ENCODE measurements at regions not wholly inside any gene's neighbourhood (a gene's known extent, or its start where the extent isn't known, plus 50 kb on each side); places are given as distances from the start of the nearest gene placed in this dataset.

DNA sequence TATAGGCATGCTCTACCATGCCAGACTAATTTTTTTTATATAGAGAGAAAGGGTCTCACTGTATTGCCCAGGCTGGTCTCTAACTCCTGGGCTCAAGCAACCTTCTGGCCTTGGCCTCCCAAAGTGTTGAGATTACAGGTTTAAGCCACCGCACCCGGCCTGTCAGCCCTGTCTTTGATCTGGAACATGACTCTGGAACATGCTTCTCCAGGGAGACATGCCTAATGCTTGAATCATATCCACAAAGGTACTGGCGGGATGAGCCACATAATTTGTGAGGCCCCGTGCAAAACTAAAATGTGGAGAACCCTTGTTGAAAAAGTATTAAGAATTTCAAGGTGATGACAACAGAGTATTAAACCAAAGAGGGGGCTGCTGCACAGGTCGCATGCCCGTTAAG, 282.8 kb downstream of the ARHGAP12 start:
- no peak overlapping the region for H2AFZ ChIP-seq
- no peak overlapping the region for H3K27ac Mint-ChIP-seq
- no peaks in the 10 kb centered on the region for H3K36me3 ChIP-seq (ENCODE audit: insufficient read depth)
- no peaks in the 10 kb centered on the region for H3K79me2 ChIP-seq (replicated peaks; ENCODE audit: insufficient read depth)
- no peak overlapping the region for H3K27ac ChIP-seq (ENCODE audit: low read depth)
- no peaks in the 10 kb centered on the region for H3K4me1 ChIP-seq (ENCODE audit: insufficient read depth)
- no peak overlapping the region for H3K4me2 ChIP-seq
- H3F3A ChIP-seq (replicated peaks; ENCODE audit: low read depth): no peaks in the 10 kb centered on the region
- H3K4me1 Mint-ChIP-seq: no peaks in the 10 kb centered on the region; the same call in 2 of the 3 replicates
- no peaks in the 10 kb centered on the region for H3K36me3 Mint-ChIP-seq (ENCODE audit: low read depth)
- no peak for ATAC-seq
- no peak overlapping the region for H3K4me3 Mint-ChIP-seq
- H3K9me3 Mint-ChIP-seq: peaks cover 8% of the 10 kb centered on the region; the same call in 1 of the 3 replicates
- H3K9me2 ChIP-seq (ENCODE audit: insufficient read depth): peaks cover 4% of the 10 kb centered on the region
- no peak overlapping the region for H3K4me3 ChIP-seq
- TF ChIP-seq CREB1 (CRISPR knock-in tag; IDR thresholded peaks at IDR 0.05; ENCODE audit: low read depth) (no peak), EZH2phosphoT487 (IDR thresholded peaks at IDR 0.05; ENCODE audit: unreplicated experiment) (no peak), JUNB (IDR thresholded peaks at IDR 0.05; ENCODE audit: unreplicated experiment) (no peak)
- TF ChIP-seq, protein P1, sequence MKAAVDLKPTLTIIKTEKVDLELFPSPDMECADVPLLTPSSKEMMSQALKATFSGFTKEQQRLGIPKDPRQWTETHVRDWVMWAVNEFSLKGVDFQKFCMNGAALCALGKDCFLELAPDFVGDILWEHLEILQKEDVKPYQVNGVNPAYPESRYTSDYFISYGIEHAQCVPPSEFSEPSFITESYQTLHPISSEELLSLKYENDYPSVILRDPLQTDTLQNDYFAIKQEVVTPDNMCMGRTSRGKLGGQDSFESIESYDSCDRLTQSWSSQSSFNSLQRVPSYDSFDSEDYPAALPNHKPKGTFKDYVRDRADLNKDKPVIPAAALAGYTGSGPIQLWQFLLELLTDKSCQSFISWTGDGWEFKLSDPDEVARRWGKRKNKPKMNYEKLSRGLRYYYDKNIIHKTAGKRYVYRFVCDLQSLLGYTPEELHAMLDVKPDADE (IDR thresholded peaks at IDR 0.05): no peak
- no peak for DNase-seq (ENCODE audit: low spot score)
- H4K20me1 ChIP-seq (replicated peaks; ENCODE audit: insufficient read depth): no peaks in the 10 kb centered on the region
- H3K27me3 Mint-ChIP-seq (ENCODE audit: insufficient read depth, low read depth, poor library complexity): peaks cover 4% of the 10 kb centered on the region
- H3K27me3 ChIP-seq (ENCODE audit: insufficient read depth): no peaks in the 10 kb centered on the region

DNA sequence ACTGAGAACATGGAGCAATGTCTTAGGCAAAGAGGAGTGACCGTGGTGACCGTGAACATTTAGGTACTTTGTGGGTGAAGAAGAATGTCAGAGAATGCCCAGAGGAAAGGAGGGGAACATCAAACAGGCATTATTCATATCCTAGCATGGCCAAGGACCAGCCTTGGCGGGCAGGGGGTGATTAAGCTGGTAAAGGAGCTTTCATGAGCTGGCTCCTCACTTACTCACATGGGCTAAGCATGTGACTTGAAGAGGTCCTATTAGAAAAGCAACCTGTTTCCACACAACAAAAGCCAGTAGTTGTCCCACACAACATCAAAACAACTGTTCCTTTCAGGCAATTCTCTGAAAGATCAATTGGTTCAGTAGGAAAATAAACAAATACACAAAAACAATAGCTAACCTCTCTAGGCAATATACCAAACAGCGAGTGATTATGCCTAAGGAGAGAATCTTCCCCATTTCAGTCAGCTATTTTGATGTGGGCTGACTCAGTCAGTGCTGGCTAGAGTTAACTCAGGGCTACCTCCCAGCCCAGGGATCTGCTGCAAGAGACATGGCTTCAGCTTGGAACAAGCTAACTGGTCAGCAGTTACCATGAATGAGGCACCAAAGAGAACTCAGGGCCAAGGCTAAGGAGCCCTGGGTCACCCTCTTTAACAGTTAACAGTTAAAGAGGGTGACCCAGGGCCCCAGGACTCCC, 283.5 kb downstream of the ARHGAP12 start:
- H3F3A ChIP-seq (replicated peaks; ENCODE audit: low read depth): no peaks in the 10 kb centered on the region
- no peaks in the 10 kb centered on the region for H4K20me1 ChIP-seq (replicated peaks; ENCODE audit: insufficient read depth)
- no peaks in the 10 kb centered on the region; the same call in 2 of the 3 replicates for H3K4me1 Mint-ChIP-seq
- H3K4me3 ChIP-seq: no peak overlapping the region
- peaks cover 4% of the 10 kb centered on the region for H3K9me2 ChIP-seq (ENCODE audit: insufficient read depth)
- H3K27ac Mint-ChIP-seq: no peak overlapping the region
- H3K4me1 ChIP-seq (ENCODE audit: insufficient read depth): no peaks in the 10 kb centered on the region
- no peak overlapping the region for H3K27ac ChIP-seq (ENCODE audit: low read depth)
- H3K9me3 Mint-ChIP-seq: peaks cover 8% of the 10 kb centered on the region; the same call in 1 of the 3 replicates
- no peaks in the 10 kb centered on the region for H3K79me2 ChIP-seq (replicated peaks; ENCODE audit: insufficient read depth)
- ATAC-seq (no peak), DNase-seq (ENCODE audit: low spot score) (no peak)
- no peaks in the 10 kb centered on the region for H3K36me3 Mint-ChIP-seq (ENCODE audit: low read depth)
- no peaks in the 10 kb centered on the region for H3K36me3 ChIP-seq (ENCODE audit: insufficient read depth)
- H3K27me3 Mint-ChIP-seq (ENCODE audit: insufficient read depth, low read depth, poor library complexity): peaks cover 4% of the 10 kb centered on the region
- H3K4me3 Mint-ChIP-seq: no peak overlapping the region
- TF ChIP-seq, protein P2, sequence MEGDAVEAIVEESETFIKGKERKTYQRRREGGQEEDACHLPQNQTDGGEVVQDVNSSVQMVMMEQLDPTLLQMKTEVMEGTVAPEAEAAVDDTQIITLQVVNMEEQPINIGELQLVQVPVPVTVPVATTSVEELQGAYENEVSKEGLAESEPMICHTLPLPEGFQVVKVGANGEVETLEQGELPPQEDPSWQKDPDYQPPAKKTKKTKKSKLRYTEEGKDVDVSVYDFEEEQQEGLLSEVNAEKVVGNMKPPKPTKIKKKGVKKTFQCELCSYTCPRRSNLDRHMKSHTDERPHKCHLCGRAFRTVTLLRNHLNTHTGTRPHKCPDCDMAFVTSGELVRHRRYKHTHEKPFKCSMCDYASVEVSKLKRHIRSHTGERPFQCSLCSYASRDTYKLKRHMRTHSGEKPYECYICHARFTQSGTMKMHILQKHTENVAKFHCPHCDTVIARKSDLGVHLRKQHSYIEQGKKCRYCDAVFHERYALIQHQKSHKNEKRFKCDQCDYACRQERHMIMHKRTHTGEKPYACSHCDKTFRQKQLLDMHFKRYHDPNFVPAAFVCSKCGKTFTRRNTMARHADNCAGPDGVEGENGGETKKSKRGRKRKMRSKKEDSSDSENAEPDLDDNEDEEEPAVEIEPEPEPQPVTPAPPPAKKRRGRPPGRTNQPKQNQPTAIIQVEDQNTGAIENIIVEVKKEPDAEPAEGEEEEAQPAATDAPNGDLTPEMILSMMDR (conservative IDR thresholded peaks at IDR 0.05; ENCODE audit: low read depth in 2 of 2): no peak
- TF ChIP-seq POLR2AphosphoS5 (IDR thresholded peaks at IDR 0.05; ENCODE audit: low read depth): no peak
- TF ChIP-seq STAT1 (IDR thresholded peaks at IDR 0.05; ENCODE audit: unreplicated experiment): no peak
- no peak for TF ChIP-seq EZH2 (IDR thresholded peaks at IDR 0.05; ENCODE audit: low read depth, unreplicated experiment)
- no peak for TF ChIP-seq CREB1 (CRISPR knock-in tag; IDR thresholded peaks at IDR 0.05; ENCODE audit: low read depth)
- TF ChIP-seq, protein P3, sequence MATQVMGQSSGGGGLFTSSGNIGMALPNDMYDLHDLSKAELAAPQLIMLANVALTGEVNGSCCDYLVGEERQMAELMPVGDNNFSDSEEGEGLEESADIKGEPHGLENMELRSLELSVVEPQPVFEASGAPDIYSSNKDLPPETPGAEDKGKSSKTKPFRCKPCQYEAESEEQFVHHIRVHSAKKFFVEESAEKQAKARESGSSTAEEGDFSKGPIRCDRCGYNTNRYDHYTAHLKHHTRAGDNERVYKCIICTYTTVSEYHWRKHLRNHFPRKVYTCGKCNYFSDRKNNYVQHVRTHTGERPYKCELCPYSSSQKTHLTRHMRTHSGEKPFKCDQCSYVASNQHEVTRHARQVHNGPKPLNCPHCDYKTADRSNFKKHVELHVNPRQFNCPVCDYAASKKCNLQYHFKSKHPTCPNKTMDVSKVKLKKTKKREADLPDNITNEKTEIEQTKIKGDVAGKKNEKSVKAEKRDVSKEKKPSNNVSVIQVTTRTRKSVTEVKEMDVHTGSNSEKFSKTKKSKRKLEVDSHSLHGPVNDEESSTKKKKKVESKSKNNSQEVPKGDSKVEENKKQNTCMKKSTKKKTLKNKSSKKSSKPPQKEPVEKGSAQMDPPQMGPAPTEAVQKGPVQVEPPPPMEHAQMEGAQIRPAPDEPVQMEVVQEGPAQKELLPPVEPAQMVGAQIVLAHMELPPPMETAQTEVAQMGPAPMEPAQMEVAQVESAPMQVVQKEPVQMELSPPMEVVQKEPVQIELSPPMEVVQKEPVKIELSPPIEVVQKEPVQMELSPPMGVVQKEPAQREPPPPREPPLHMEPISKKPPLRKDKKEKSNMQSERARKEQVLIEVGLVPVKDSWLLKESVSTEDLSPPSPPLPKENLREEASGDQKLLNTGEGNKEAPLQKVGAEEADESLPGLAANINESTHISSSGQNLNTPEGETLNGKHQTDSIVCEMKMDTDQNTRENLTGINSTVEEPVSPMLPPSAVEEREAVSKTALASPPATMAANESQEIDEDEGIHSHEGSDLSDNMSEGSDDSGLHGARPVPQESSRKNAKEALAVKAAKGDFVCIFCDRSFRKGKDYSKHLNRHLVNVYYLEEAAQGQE (IDR thresholded peaks at IDR 0.05; ENCODE audit: unreplicated experiment): no peak
- no peak for TF ChIP-seq ZNF114 (CRISPR knock-in tag; IDR thresholded peaks at IDR 0.05)
- TF ChIP-seq, protein P1 (IDR thresholded peaks at IDR 0.05): no peak
- TF ChIP-seq NANOG (IDR thresholded peaks at IDR 0.05; ENCODE audit: borderline replicate concordance): no peak
- H3K27me3 ChIP-seq (ENCODE audit: insufficient read depth): no peaks in the 10 kb centered on the region
- no peak overlapping the region for H3K4me2 ChIP-seq
- no peak overlapping the region for H2AFZ ChIP-seq

All from GM23338 (cell line).